ENCODE measurements at regions not wholly inside any gene's neighbourhood (a gene's known extent, or its start where the extent isn't known, plus 50 kb on each side); places are given as distances from the start of the nearest gene placed in this dataset.

DNA sequence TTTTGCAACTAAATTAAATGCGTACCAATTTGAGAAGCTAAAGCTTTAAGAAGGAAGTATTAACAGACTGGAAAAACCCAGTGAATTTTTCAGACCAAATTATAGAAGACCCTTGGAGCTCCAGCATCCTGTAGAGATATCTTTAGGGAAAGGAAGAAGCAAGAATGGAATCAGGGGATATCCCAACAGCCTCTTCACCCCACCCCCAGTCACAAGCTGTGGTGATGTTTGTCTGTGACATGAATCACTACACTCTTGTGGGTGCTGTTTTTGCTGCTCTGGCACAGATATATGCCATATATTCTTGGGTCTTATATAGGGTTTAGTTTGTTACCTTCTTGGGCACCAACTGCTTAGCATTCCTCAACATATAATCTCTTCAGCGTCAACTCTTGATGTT, 78.5 kb upstream of the BCL6 start:
- DNase-seq = no peak

DNA sequence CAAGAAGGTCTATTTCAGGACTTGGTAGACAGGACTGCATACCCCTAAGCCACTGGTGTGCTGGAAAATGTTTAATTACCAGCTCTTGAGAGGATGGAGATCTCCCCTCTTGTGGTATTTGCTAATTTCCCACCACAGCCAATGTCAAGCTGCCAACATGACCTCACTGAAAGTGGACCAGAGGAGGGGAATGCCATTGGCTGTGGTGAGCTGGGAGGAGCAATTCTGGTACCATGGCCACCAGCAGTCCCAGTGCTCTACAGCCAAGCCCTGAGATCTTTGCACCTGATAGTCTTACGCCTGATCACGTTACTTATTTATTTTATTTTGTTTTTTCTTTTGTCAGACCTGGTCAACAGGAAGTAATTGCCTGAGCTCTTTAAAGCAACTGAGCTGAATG, 82.5 kb upstream of the BCL6 start:
- no peak for DNase-seq

DNA sequence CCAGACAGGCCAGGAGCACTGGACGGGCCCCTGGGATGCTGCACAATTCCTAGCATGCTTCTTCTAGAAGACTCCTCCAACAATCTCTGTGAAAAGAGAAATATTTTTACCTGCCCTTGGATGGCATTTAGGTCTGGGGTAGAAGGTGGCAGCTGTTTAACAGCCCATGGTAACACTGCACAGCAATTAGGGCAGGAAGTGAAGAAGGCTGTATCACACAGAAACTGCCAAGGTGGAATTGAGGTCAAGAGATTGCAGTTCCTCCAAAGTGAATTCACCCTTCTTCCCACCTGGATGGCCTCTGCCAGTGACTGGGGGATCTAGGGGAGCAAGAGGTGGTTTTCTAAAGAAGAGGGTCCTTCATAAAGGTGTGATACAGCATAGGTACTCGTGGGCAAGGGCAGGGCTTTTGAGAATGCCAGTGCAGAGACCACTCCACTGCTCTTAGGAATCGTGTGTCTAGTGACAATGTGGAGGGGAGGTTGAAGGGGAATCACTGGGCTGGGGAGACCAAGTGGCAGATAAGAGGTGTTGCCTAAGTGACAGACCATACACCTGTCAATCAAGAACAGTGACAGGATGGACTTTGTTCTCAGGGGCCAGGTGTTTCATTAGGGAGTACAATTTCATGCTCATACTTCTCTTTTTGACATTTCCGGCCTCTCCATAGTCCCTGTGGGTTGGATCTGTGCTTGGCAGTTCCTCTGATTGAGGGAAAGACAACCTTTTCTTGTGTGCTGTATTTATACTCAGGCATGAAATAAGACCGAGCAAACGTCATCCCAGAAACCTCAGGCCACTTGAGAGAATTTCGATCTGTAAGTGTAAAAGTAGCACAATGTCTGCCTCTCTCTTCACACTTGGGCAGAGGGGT, 83.5 kb upstream of the BCL6 start:
- no peak for DNase-seq

GRCh38 chr3:187830181-187830580, 84.9 kb upstream of the BCL6 start:
- no peak for DNase-seq

- DNase-seq = no peak
Observed at GRCh38 chr3:187831125-187832051, 86.1 kb upstream of the BCL6 start.

GRCh38 chr3:187832202-187832601, 86.9 kb upstream of the BCL6 start:
- DNase-seq = no peak

DNA sequence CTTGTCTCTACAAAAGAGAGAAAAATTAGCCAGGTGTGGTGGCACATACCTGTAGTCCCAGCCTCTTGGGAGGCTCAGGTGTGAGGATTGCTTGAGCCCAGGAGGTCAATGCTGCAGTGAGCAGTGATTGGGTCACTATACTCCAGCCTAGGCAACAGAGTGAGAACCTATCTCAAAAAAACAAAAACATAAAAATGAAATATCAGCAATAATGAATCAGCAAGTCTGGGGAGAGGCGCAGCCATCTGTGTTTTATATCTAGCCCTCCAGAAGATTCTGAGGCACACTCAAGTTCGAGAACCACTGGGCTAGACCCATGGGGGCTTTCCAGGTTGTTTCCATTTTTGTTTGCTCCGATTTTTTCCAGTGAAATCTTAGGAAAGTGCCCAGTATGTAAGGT, 88.1 kb upstream of the BCL6 start:
- DNase-seq = no peak

DNA sequence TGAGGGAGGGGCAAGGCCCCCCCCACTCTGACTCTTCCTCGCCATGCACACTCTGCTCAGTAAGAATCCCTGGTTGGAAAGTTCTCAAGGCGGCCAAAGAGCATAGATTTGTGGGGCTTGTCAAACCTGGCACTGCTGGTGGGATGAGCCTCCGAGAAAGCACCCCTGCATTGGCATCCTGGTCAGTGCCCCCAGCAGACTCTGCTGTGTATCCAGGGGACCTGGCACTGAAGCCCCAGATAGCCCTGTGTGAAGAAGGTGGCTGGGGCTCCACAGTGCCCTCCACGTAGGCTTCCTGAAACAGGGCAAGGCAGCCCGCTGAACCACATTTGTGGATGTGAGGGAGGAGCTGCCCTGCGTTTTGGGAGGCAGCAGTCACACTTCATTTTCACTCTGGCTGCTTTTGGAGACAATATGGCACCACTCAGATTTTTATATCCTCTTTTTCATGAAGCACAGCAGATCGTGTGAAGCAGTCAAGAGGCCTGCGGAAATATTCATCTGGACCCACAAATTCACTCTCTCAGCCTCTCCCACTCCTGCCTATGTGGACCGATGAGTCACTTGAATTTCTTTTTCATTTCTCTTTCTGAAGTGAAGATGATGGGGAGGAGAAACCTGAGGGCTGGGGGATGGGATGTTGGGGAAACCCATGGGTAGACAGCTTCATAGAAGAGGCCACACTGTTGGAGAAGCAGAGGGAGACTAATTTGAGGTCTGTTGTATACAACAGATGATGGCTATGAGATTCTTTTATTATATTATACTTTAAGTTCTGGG, 88.7 kb upstream of the BCL6 start:
- DNase-seq = no peak

GRCh38 chr3:187836823-187837770, 91.8 kb upstream of the BCL6 start:
- DNase-seq = no peak

DNA sequence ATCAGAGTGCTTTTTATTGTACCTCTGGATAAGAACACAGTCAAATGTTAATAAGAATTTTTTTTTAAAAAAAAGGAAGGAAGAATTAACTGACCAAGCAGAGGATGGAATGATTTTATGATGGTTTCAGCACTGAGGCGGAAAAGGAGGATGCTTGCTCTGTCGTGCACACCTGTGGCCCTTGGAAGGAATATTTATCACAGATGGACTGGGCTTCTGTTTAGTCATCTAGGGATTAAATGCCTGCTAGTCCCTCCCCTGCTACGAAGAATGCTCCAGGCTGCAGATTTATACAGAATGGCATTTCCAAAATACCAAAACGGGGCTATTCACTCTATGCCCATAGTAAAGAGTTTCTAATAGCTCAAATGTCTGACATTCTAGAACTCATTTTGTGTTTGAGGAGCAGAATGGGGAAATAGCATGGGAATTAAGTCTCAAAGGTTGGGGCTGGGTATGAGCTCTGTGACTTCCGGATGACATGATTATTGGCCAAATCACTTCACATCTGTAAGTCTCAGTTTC, 92.8 kb upstream of the BCL6 start:
- DNase-seq = no peak

- no peak for DNase-seq
Observed at GRCh38 chr3:187839422-187839821, 94.2 kb upstream of the BCL6 start.

- DNase-seq = no peak
Observed at GRCh38 chr3:187840856-187841255, 95.6 kb upstream of the BCL6 start.

GRCh38 chr3:187841560-187841959, 96.3 kb upstream of the BCL6 start:
- DNase-seq = no peak

DNA sequence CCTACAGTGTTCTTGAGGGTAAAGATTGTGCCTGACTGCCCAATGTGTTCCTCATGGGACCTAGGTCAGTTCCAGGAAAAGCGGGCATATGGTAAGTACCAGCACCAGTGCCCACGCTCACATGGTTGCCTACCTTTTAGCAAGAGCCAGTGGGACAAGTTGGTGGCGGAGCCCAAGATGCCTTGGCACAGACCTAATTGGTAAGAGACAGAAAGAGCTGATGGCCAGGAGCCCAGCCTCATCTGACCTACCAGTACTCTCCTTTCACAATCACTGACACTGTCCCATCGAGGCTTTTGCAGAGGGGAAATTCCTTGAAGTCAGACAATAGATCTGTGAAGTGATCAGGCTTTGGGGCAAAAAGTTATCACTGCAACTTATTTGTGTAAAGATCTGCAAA, 98.4 kb upstream of the BCL6 start:
- no peak for DNase-seq

DNA sequence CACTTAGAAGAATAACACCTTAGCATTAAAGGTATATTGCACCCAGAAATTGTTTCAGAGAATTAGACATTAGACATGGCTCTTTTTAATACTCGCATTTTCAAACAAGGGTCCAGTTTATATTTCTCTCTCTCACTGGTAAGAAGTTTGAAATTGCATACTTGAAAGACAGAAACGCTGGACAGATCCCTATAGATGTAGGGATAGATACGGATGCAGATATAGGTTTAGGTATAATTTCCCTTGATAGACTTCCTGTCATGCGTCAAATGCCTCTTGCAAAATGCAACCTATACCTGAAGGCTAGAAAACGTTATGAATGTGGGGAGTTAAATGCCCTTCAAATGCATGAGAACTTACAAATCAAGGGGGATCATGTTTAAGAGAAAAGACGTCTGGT, 99.4 kb upstream of the BCL6 start:
- DNase-seq = no peak

DNA sequence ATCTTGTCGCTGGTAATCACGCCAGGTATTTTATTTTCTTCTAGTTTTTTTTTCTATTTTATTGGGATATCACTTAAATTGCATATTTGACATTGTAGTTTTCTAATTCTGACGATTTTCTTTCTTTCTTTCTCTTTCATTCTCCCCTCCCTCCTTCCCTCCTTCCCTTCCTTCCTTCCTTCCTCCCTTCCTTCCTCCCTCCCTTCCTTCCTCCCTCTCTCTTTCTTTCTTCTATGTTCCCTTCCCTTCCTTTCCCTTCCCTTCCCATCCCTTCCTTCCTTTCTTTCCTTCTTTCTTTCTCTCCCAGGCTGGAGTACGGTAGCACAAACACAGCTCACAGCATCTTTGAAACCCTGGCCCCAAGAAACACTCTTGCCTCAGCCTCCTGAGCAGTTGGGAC, 100.6 kb upstream of the BCL6 start:
- no peak for DNase-seq

DNA sequence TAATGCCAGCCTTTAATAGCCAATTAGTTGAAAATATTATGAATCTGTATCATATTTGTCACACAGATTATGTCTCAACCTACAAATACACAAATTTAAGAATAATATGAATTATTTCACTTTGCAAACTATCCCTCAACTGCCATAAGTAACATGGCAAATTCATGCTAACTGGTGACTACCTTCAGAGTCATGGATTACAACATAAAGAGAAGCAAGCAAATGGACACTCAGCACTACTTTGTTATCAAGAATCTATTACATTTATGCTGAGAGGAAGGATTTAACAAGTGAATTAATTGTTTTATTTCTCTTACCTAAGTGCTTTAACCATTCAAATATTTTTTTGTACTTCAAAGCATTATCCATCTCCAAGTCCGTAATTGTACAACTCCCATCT, 103.1 kb upstream of the BCL6 start:
- DNase-seq = no peak

DNA sequence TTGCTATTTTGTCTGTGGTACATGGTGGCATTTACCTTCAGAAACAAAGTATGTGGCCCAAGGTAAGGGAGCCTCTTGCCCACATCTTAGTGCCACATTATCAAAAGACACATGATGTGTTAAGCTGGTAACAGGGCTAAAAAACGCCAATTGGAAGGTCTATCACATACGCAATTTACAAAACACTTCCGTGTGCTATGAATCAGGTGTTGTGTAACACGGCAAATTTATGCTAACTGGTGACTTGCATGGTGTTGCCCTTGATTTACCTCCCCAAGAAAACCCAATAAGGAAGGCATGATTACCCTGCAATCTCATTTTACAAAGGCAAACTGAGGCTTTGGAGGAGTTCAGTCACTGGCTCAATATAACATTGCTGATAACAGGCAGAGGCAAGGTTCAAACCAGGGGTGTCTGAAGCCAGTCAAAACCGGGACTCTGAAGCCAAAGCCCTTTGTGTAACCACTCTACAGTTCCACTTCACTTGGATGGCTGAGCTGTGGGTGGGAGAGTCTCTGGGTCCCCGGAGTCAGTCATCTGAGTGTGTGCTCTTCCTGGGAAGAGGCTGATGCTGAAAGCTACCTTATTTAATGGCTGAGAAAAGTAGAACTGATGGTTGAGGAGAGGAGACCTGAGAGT, 103.9 kb upstream of the BCL6 start:
- DNase-seq = no peak

DNA sequence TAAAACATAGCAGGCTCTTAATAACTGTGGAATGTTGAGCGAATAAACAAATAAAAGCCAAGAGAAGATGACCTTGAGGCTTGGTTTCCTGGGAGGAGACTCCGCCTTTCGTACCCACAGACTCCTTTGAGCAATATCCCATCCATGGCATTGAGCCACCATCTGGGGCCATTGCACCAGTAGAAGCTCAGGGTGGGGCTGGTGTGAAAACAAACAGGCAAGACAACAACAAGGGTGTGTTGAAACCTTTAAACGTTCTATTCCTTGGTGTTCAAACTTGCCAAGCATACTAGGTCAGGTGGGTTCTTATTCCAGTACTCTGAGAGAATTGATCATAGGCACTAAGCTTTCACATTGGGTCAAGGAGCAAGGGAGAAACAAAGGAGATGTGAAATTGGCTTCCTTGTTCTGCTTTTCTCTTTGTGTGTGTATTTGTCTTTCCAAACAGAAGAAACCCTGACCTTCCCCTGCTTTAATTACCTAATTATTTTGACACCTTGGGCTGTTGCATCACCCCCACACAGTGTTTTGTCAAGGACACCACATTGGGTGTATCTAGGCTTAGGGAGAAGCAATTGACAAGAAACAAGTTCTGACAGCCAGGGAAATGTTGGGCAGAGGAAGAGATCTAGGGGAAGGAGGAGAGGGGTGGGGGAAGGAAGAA, 105.1 kb upstream of the BCL6 start:
- no peak for DNase-seq

- no peak for DNase-seq
Observed at GRCh38 chr3:187852842-187853730, 107.8 kb upstream of the BCL6 start.

Measured in NCI-H82 (cell line).